Lower leg skin (tissue), 3 donors: ENCODE measurements at regions not wholly inside any gene's neighbourhood (a gene's known extent, or its start where the extent isn't known, plus 50 kb on each side); places are given as distances from the start of the nearest gene placed in this dataset.

ENCODE experiments used
- CTCF ChIP-seq, 3 donors: fragments of 450-650 bp; IDR thresholded peaks; one replicate each; pipeline ENCODE4 v1.5.1; 2016; ENCODE audit warnings: antibody characterized with exemption in 3 of 3, mild to moderate bottlenecking in 3 of 3, moderate library complexity in 2 of 3
- POLR2A ChIP-seq, 2 donors: fragments of 450-650 bp; IDR thresholded peaks; one replicate each; pipeline ENCODE4 v1.6.1; 2016 to 2017; ENCODE audit warnings: antibody characterized with exemption in 2 of 2, mild to moderate bottlenecking in 1 of 2, moderate library complexity in 1 of 2

- TF ChIP-seq POLR2A (IDR thresholded peaks at IDR 0.05) (no peak), CTCF (IDR thresholded peaks at IDR 0.05) (no peak)
These were observed 862.8 kb downstream of the KCNT2 start for GRCh38 chr1:195745189-195746010.
